Fibroblast of lung (primary cell): ENCODE measurements at regions not wholly inside any gene's neighbourhood (a gene's known extent, or its start where the extent isn't known, plus 50 kb on each side); places are given as distances from the start of the nearest gene placed in this dataset.

Experiments
- CTCF ChIP-seq, 2 donors: IDR thresholded peaks in 1 of 2; conservative IDR thresholded peaks in 1 of 2; 1 replicate in 1 of 2; 2 replicates in 1 of 2; pipeline ENCODE4 v1.5.1; 2011 to 2012; ENCODE audit warnings: low read length in 2 of 2, control low read depth in 1 of 2, inconsistent platforms in 1 of 2, low read depth in 1 of 2, mild to moderate bottlenecking in 1 of 2
- EZH2 ChIP-seq: IDR thresholded peaks from 2 replicates; pipeline ENCODE4 v1.5.1; 2012; ENCODE audit warnings: low read length, control low read depth, mild to moderate bottlenecking; ENCODE audit errors: missing control alignments

DNA sequence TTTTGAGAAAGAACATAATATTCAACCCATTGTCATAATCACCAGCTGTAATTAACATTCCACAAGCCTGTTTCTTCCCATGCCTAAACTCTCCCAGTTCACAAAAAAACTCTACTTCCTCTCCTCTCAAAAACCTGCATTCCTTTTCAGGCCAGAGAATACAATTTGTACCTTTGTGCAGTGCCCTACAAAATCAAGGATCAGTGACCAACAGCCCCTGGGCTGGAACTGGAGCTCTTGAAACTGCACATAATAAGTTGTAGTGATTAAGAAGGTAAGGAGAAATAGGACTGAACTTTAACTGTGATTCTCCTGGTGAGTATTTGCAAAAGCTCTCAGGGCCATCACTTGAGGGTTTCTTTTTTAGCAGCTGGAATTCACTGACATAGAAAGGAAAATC lies 472.7 kb downstream of the RFC3 start:
- TF ChIP-seq CTCF (conservative IDR thresholded peaks at IDR 0.05 in 1 of 2, IDR thresholded peaks at IDR 0.05 in 1 of 2; ENCODE audit: low read depth in 1 of 2, low read length in 2 of 2) (no peak), EZH2 (no peak)
